H1 (cell line): ENCODE measurements at regions not wholly inside any gene's neighbourhood (a gene's known extent, or its start where the extent isn't known, plus 50 kb on each side); places are given as distances from the start of the nearest gene placed in this dataset.

Experiments used
- CBX5 ChIP-seq: fragments of 300-800, 300-1000 bp; sonication (generic); IDR thresholded peaks from 2 replicates; pipeline ENCODE4 v1.7.1; 2016; ENCODE audit warnings: antibody characterized with exemption, low read length, low read depth
- POLR2A ChIP-seq, 2 experiments: IDR thresholded peaks; 1 replicate in 1 of 2; 2 replicates in 1 of 2; pipeline ENCODE4 v1.6.1; 2011; ENCODE audit warnings: low read depth in 2 of 2, low read length in 2 of 2, mild to moderate bottlenecking in 2 of 2; ENCODE audit errors: control extremely low read depth in 1 of 2
- SAP30 ChIP-seq: fragments of 300-600 bp; sonication (generic); IDR thresholded peaks from 2 replicates; pipeline ENCODE4 v1.7.1; 2012; ENCODE audit warnings: low read length, moderate library complexity, mild to moderate bottlenecking, inconsistent platforms; ENCODE audit not compliant: insufficient read depth, insufficient replicate concordance
- TF ChIP-seq, protein P1 (sequence below), 3 experiments: IDR thresholded peaks; 1 replicate in 2 of 3; 2 replicates in 1 of 3; pipeline versions ENCODE4 v1.5.1 to v1.6.1; 2011; ENCODE audit warnings: low read length in 3 of 3, mild to moderate bottlenecking in 3 of 3, inconsistent platforms in 2 of 3, low read depth in 1 of 3, moderate library complexity in 1 of 3; ENCODE audit not compliant: insufficient read depth in 1 of 3; ENCODE audit errors: control extremely low read depth in 1 of 3

DNA sequence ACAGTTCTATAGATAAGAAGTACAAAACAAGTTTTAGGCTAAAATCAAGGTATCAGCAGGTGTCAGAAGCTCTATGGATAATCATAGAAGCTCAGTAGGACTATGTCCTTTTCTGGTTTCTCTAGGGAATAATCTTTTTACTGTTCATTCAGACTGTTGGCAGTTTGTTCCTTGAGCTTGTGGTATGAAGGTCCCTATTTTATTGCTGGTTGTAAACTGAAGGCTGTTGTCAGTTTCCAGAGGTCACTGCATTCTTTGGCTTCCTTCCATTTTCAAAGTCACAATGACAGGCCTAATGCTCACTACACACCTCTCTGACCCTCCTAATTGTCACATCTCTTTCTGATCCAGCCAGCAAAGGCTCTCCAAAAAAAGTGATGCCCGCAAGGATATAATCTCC lies 337.9 kb upstream of the EDNRB start:
- TF ChIP-seq SAP30: no peak
- TF ChIP-seq CBX5: no peak
- TF ChIP-seq, protein P1, sequence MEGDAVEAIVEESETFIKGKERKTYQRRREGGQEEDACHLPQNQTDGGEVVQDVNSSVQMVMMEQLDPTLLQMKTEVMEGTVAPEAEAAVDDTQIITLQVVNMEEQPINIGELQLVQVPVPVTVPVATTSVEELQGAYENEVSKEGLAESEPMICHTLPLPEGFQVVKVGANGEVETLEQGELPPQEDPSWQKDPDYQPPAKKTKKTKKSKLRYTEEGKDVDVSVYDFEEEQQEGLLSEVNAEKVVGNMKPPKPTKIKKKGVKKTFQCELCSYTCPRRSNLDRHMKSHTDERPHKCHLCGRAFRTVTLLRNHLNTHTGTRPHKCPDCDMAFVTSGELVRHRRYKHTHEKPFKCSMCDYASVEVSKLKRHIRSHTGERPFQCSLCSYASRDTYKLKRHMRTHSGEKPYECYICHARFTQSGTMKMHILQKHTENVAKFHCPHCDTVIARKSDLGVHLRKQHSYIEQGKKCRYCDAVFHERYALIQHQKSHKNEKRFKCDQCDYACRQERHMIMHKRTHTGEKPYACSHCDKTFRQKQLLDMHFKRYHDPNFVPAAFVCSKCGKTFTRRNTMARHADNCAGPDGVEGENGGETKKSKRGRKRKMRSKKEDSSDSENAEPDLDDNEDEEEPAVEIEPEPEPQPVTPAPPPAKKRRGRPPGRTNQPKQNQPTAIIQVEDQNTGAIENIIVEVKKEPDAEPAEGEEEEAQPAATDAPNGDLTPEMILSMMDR (IDR thresholded peaks at IDR 0.05; ENCODE audit: control extremely low read depth in 1 of 3, insufficient read depth in 1 of 3, low read depth in 1 of 3, low read length in 3 of 3): no peak
- no peak for TF ChIP-seq POLR2A (IDR thresholded peaks at IDR 0.05; ENCODE audit: control extremely low read depth in 1 of 2, low read depth in 2 of 2, low read length in 2 of 2)
